H1 (cell line): ENCODE measurements at regions not wholly inside any gene's neighbourhood (a gene's known extent, or its start where the extent isn't known, plus 50 kb on each side); places are given as distances from the start of the nearest gene placed in this dataset.

Experiments used
- CTCF ChIA-PET: fragments of 300-600 bp; sonication (Branson Sonifier 250); formaldehyde crosslinking; loops from one replicate; lab custom pipeline; 2021; ENCODE audit not compliant: partially characterized antibody; lab: Charles Lee
- POLR2A ChIA-PET: fragments of 300-600 bp; sonication (Branson Sonifier 250); formaldehyde crosslinking; loops from one replicate; lab custom pipeline; 2021; ENCODE audit warnings: inconsistent platforms; ENCODE audit not compliant: partially characterized antibody; lab: Charles Lee
- DNase-seq, 2 experiments: peaks; one replicate each; pipeline versions ENCODE4 v3.0.0 to v3.0.0-alpha.2; 2010 to 2022; ENCODE audit warnings: low spot score in 2 of 2, low read depth in 1 of 2, mixed read lengths in 1 of 2
- FAIRE-seq: peaks from 2 replicates; lab custom pipeline; 2011; peaks lifted over from hg19 to GRCh38; lab: Jason Lieb, UNC
- H2AFZ ChIP-seq: 2 replicates; pipeline ENCODE4 v1.8.1; 2012; ENCODE audit warnings: low read length, inconsistent platforms
- H2AK5ac ChIP-seq: 2 replicates; pipeline ENCODE4 v1.6.1; 2013; ENCODE audit warnings: low read depth, low read length
- H2BK120ac ChIP-seq: replicated peaks from 2 replicates; pipeline ENCODE3; 2013; ENCODE audit warnings: low read depth, low read length, inconsistent platforms
- H2BK12ac ChIP-seq: 2 replicates; pipeline ENCODE4 v1.6.1; 2013; ENCODE audit warnings: low read depth, low read length
- H2BK15ac ChIP-seq: 2 replicates; pipeline ENCODE4 v1.6.1; 2013; ENCODE audit warnings: low read length
- H2BK20ac ChIP-seq: 2 replicates; pipeline ENCODE4 v1.6.1; 2013; ENCODE audit warnings: low read length
- H2BK5ac ChIP-seq: 2 replicates; pipeline ENCODE4 v1.6.1; 2013; ENCODE audit warnings: low read depth, low read length
- H3K14ac ChIP-seq: 2 replicates; pipeline ENCODE4 v1.6.1; 2013; ENCODE audit warnings: inconsistent platforms; ENCODE audit not compliant: insufficient read length
- H3K18ac ChIP-seq: 2 replicates; pipeline ENCODE4 v1.6.1; 2013; ENCODE audit warnings: low read length; ENCODE audit errors: extremely low read depth
- H3K23ac ChIP-seq: 2 replicates; pipeline ENCODE4 v1.6.1; 2013; ENCODE audit warnings: inconsistent platforms; ENCODE audit not compliant: insufficient read length
- H3K23me2 ChIP-seq: 2 replicates; pipeline ENCODE4 v1.6.1; 2013; ENCODE audit warnings: low read depth, low read length
- H3K27ac ChIP-seq: 2 replicates; pipeline ENCODE4 v1.6.1; 2011; ENCODE audit warnings: low read depth, low read length, inconsistent platforms
- H3K27me3 ChIP-seq, 4 experiments: replicated peaks in 1 of 4; 1 replicate in 1 of 4; 2 replicates in 3 of 4; pipeline versions ENCODE4 v1.6.1 to v1.8.1; 2011 to 2013; ENCODE audit warnings: low read length in 3 of 4, mild to moderate bottlenecking in 3 of 4, inconsistent platforms in 2 of 4, mixed read lengths in 2 of 4, moderate library complexity in 1 of 4; ENCODE audit not compliant: control insufficient read depth in 3 of 4, insufficient read depth in 3 of 4; ENCODE audit errors: extremely low read depth in 1 of 4
- H3K36me3 ChIP-seq, 4 experiments: 2 replicates each; pipeline versions ENCODE4 v1.6.1 to v1.8.1; 2011 to 2013; ENCODE audit warnings: mild to moderate bottlenecking in 4 of 4, low read length in 3 of 4, moderate library complexity in 2 of 4, control low read depth in 1 of 4, inconsistent platforms in 1 of 4; ENCODE audit not compliant: insufficient read depth in 4 of 4, control insufficient read depth in 2 of 4
- H3K4ac ChIP-seq: replicated peaks from 2 replicates; pipeline ENCODE3; 2013; ENCODE audit warnings: low read length, low read depth, mixed read lengths, inconsistent platforms; ENCODE audit not compliant: insufficient read length
- H3K4me1 ChIP-seq, 4 experiments: replicated peaks in 1 of 4; 1 replicate in 1 of 4; 2 replicates in 3 of 4; pipeline versions ENCODE4 v1.6.1 to v1.8.1; 2011 to 2013; ENCODE audit warnings: low read length in 3 of 4, inconsistent platforms in 2 of 4, mixed read lengths in 1 of 4; ENCODE audit not compliant: insufficient read depth in 4 of 4, control insufficient read depth in 3 of 4
- H3K4me2 ChIP-seq, 2 experiments: 2 replicates each; pipeline versions ENCODE4 v1.6.1 to v1.8.1; 2011 to 2013; ENCODE audit warnings: low read depth in 2 of 2, low read length in 2 of 2, control low read depth in 1 of 2, inconsistent platforms in 1 of 2, mild to moderate bottlenecking in 1 of 2; ENCODE audit not compliant: insufficient read depth in 1 of 2
- H3K4me3 ChIP-seq, 4 experiments: fragments of 200-600, 300-600 bp in 1 of 4; sonication (generic), shearing (Covaris generic), sonication (Bioruptor Twin) in 1 of 4; 2 replicates each; pipeline versions ENCODE4 v1.5.1 to v1.8.1; 2011 to 2016; ENCODE audit warnings: low read length in 4 of 4, low read depth in 3 of 4, control low read depth in 2 of 4, inconsistent platforms in 2 of 4, mild to moderate bottlenecking in 2 of 4, mixed read lengths in 1 of 4, moderate library complexity in 1 of 4; ENCODE audit not compliant: insufficient read depth in 2 of 4; ENCODE audit errors: extremely low read depth in 1 of 4
- H3K56ac ChIP-seq: replicated peaks from 2 replicates; pipeline ENCODE3; 2013; ENCODE audit warnings: low read depth, mild to moderate bottlenecking, mixed read lengths, low read length, inconsistent platforms; ENCODE audit not compliant: insufficient read length
- H3K79me1 ChIP-seq: 2 replicates; pipeline ENCODE4 v1.6.1; 2013; ENCODE audit warnings: low read depth, low read length, control low read depth
- H3K79me2 ChIP-seq, 2 experiments: 2 replicates each; pipeline versions ENCODE4 v1.6.1 to v1.8.1; 2012 to 2013; ENCODE audit warnings: low read length in 2 of 2, mild to moderate bottlenecking in 2 of 2, inconsistent platforms in 1 of 2; ENCODE audit not compliant: insufficient read depth in 2 of 2, control insufficient read depth in 1 of 2
- H3K9ac ChIP-seq, 4 experiments: replicated peaks in 1 of 4; 1 replicate in 1 of 4; 2 replicates in 3 of 4; pipeline versions ENCODE4 v1.6.1 to v1.8.1; 2011 to 2013; ENCODE audit warnings: low read depth in 3 of 4, low read length in 3 of 4, control low read depth in 2 of 4, mild to moderate bottlenecking in 2 of 4, moderate library complexity in 2 of 4, inconsistent platforms in 1 of 4; ENCODE audit errors: extremely low read depth in 1 of 4
- H3K9me3 ChIP-seq, 2 experiments: 2 replicates each; pipeline versions ENCODE4 v1.6.1 to v1.8.1; 2012 to 2013; ENCODE audit warnings: mild to moderate bottlenecking in 2 of 2, moderate library complexity in 2 of 2, control low read depth in 1 of 2, inconsistent platforms in 1 of 2, low read depth in 1 of 2, low read length in 1 of 2, mixed read lengths in 1 of 2; ENCODE audit not compliant: insufficient read depth in 2 of 2
- H4K20me1 ChIP-seq, 2 experiments: replicated peaks in 1 of 2; 2 replicates each; pipeline versions ENCODE3 to v1.8.1; 2011 to 2013; ENCODE audit warnings: inconsistent platforms in 2 of 2, low read length in 2 of 2, mild to moderate bottlenecking in 1 of 2; ENCODE audit not compliant: insufficient read depth in 2 of 2, control insufficient read depth in 1 of 2
- H4K5ac ChIP-seq: 2 replicates; pipeline ENCODE4 v1.6.1; 2013; ENCODE audit warnings: low read length, low read depth, mixed read lengths, inconsistent platforms; ENCODE audit not compliant: insufficient read length
- H4K8ac ChIP-seq: 2 replicates; pipeline ENCODE4 v1.8.0; 2013; ENCODE audit warnings: mild to moderate bottlenecking, moderate library complexity, low read length, inconsistent platforms; ENCODE audit not compliant: insufficient read depth; ENCODE audit errors: extremely low read depth
- H4K91ac ChIP-seq: replicated peaks from 2 replicates; pipeline ENCODE3; 2013; ENCODE audit warnings: low read length, mixed read lengths, inconsistent platforms; ENCODE audit not compliant: insufficient read length
- CBX8 ChIP-seq: fragments of 300-800, 300-1000 bp; sonication (generic); IDR thresholded peaks from 2 replicates; pipeline ENCODE4 v1.7.1; 2016; ENCODE audit warnings: low read depth, low read length, borderline replicate concordance
- EP300 ChIP-seq, 2 experiments: IDR thresholded peaks; 1 replicate in 1 of 2; 2 replicates in 1 of 2; pipeline ENCODE4 v1.6.1; 2011 to 2012; ENCODE audit warnings: low read depth in 2 of 2, low read length in 2 of 2, mild to moderate bottlenecking in 2 of 2, borderline replicate concordance in 1 of 2, inconsistent platforms in 1 of 2, moderate library complexity in 1 of 2
- EZH2 ChIP-seq: fragments of 200-600 bp; sonication (generic); IDR thresholded peaks from 2 replicates; pipeline ENCODE4 v1.7.1; 2012; ENCODE audit warnings: low read depth, mild to moderate bottlenecking, moderate library complexity, low read length, inconsistent platforms; ENCODE audit not compliant: severe bottlenecking
- HDAC6 ChIP-seq: IDR thresholded peaks from one replicate; pipeline ENCODE4 v1.7.1; 2012; ENCODE audit warnings: low read depth, mild to moderate bottlenecking, inconsistent platforms, low read length, moderate library complexity
- KDM5A ChIP-seq: fragments of 200-600 bp; IDR thresholded peaks from 2 replicates; pipeline ENCODE4 v1.7.1; 2012; ENCODE audit warnings: mild to moderate bottlenecking, low read length, inconsistent platforms, mixed read lengths
- SIX5 ChIP-seq: IDR thresholded peaks from 2 replicates; pipeline ENCODE4 v1.6.1; 2011; ENCODE audit warnings: mild to moderate bottlenecking, low read depth, low read length
- SP1 ChIP-seq: IDR thresholded peaks from 2 replicates; pipeline ENCODE4 v1.6.1; 2011; ENCODE audit warnings: low read depth, low read length
- SP2 ChIP-seq: IDR thresholded peaks from 2 replicates; pipeline ENCODE4 v1.6.1; 2012; ENCODE audit warnings: mild to moderate bottlenecking, low read length, inconsistent platforms
- SP4 ChIP-seq: IDR thresholded peaks from 2 replicates; pipeline ENCODE4 v1.6.1; 2012; ENCODE audit warnings: low read length, inconsistent platforms
- YY1 ChIP-seq: IDR thresholded peaks from 2 replicates; pipeline ENCODE4 v1.6.1; 2011; ENCODE audit warnings: low read depth, mild to moderate bottlenecking, low read length
- WGBS, 2 experiments: shearing (Covaris generic) in 1 of 2; methylation state at CpG; one replicate each; pipeline versions ENCODE4 v1.1.6 to v1.1.7; 2013 to 2015; ENCODE audit warnings: low lambda C conversion rate in 2 of 2, mixed read lengths in 2 of 2, inconsistent platforms in 1 of 2, low coverage in 1 of 2, missing lambda C conversion rate in 1 of 2; ENCODE audit not compliant: insufficient replicate concordance in 2 of 2, insufficient coverage in 1 of 2, insufficient read length in 1 of 2; ENCODE audit errors: extremely low coverage in 1 of 2, missing lambda C conversion rate in 1 of 2; 5-methylcytosine and 5-hydroxymethylcytosine counted together
- TF ChIP-seq, protein P1 (sequence below), 3 experiments: IDR thresholded peaks; 1 replicate in 2 of 3; 2 replicates in 1 of 3; pipeline versions ENCODE4 v1.5.1 to v1.6.1; 2011; ENCODE audit warnings: low read length in 3 of 3, mild to moderate bottlenecking in 3 of 3, inconsistent platforms in 2 of 3, low read depth in 1 of 3, moderate library complexity in 1 of 3; ENCODE audit not compliant: insufficient read depth in 1 of 3; ENCODE audit errors: control extremely low read depth in 1 of 3

- Histone ChIP-seq H3K27ac (no peak overlapping the region), H3K4ac (no peak overlapping the region), H4K5ac (no peak overlapping the region), H3K79me1 (no peaks in the 10 kb centered on the region), H3K23ac (no peak overlapping the region), H2BK15ac (no peak overlapping the region), H3K18ac (no peak overlapping the region), H3K79me2 (no peaks in the 10 kb centered on the region), H4K20me1 (no peaks in the 10 kb centered on the region), H3K9ac (no peak overlapping the region), H3K4me2 (no peak overlapping the region), H3K23me2 (no peaks in the 10 kb centered on the region), H3K14ac (no peak overlapping the region), H4K91ac (no peak overlapping the region), H3K9me3 (no peaks in the 10 kb centered on the region), H2AFZ (no peak overlapping the region), H3K4me3 (no peak overlapping the region), H3K27me3 (no peaks in the 10 kb centered on the region), H2AK5ac (no peak overlapping the region), H3K4me1 (no peaks in the 10 kb centered on the region), H3K36me3 (no peaks in the 10 kb centered on the region), H2BK5ac (no peak overlapping the region), H4K8ac (no peak overlapping the region), H2BK120ac (no peak overlapping the region), H3K56ac (no peak overlapping the region), H2BK12ac (no peak overlapping the region), H2BK20ac (no peak overlapping the region)
- CTCF ChIA-PET, result no interaction called here
- FAIRE-seq (no peak), DNase-seq (no peak)
- WGBS, 2 experiments, result 100% methylated on average over 2 of the region's 2 CpGs; no CpG with 5 or more reads in 1 of the 2 experiments
- POLR2A ChIA-PET, result no interaction called here
- TF ChIP-seq CBX8, result no peak
- no peak for TF ChIP-seq KDM5A
- TF ChIP-seq SP4, result no peak
- TF ChIP-seq YY1, result no peak
- TF ChIP-seq EP300 (IDR thresholded peaks at IDR 0.05; ENCODE audit: borderline replicate concordance in 1 of 2, low read depth in 2 of 2, low read length in 2 of 2), result no peak
- TF ChIP-seq, protein P1, sequence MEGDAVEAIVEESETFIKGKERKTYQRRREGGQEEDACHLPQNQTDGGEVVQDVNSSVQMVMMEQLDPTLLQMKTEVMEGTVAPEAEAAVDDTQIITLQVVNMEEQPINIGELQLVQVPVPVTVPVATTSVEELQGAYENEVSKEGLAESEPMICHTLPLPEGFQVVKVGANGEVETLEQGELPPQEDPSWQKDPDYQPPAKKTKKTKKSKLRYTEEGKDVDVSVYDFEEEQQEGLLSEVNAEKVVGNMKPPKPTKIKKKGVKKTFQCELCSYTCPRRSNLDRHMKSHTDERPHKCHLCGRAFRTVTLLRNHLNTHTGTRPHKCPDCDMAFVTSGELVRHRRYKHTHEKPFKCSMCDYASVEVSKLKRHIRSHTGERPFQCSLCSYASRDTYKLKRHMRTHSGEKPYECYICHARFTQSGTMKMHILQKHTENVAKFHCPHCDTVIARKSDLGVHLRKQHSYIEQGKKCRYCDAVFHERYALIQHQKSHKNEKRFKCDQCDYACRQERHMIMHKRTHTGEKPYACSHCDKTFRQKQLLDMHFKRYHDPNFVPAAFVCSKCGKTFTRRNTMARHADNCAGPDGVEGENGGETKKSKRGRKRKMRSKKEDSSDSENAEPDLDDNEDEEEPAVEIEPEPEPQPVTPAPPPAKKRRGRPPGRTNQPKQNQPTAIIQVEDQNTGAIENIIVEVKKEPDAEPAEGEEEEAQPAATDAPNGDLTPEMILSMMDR (IDR thresholded peaks at IDR 0.05; ENCODE audit: control extremely low read depth in 1 of 3, insufficient read depth in 1 of 3, low read depth in 1 of 3, low read length in 3 of 3), result no peak
- TF ChIP-seq SP2, result no peak
- TF ChIP-seq SP1, result no peak
- TF ChIP-seq EZH2, result no peak
- TF ChIP-seq SIX5, result no peak
- TF ChIP-seq HDAC6, result no peak
Measured at GRCh38 chr20:22720206-22720605, 135.8 kb upstream of the FOXA2 start.
